GM18907 (cell line): ENCODE measurements at regions not wholly inside any gene's neighbourhood (a gene's known extent, or its start where the extent isn't known, plus 50 kb on each side); places are given as distances from the start of the nearest gene placed in this dataset.
"Not testable (repeated sequence)": the region's sequence is repeated elsewhere in the genome, so short reads cannot be mapped to it uniquely, and the experiment has no call there.

ENCODE experiments used
- ATAC-seq: cut with Tn5 transposase; IDR thresholded peaks from one replicate; pipeline ENCODE4 v1.9.1; 2021; ENCODE audit warnings: mild to moderate bottlenecking, moderate library complexity; ENCODE audit not compliant: unreplicated experiment

GRCh38 chr7:24127930-24128329 is 156.1 kb upstream of the NPY start:
- no peak for ATAC-seq

GRCh38 chr7:24129597-24129996 is 154.4 kb upstream of the NPY start:
- no peak for ATAC-seq

GRCh38 chr7:24130631-24131030 is 153.4 kb upstream of the NPY start:
- no peak for ATAC-seq

GRCh38 chr7:24133691-24134090 is 150.3 kb upstream of the NPY start:
- peak; percentile 32 for ATAC-seq

- ATAC-seq, result no peak
Observed at GRCh38 chr7:24134535-24134934, 149.5 kb upstream of the NPY start.

- ATAC-seq, result peak; percentile 84
Observed at GRCh38 chr7:24135003-24135817, 148.8 kb upstream of the NPY start.

GRCh38 chr7:24137338-24137737 is 146.7 kb upstream of the NPY start:
- no peak for ATAC-seq

GRCh38 chr7:24138343-24138742 is 145.6 kb upstream of the NPY start:
- no peak for ATAC-seq

- no peak for ATAC-seq
Observed at GRCh38 chr7:24140001-24140400, 144.0 kb upstream of the NPY start.

GRCh38 chr7:24141874-24142509 is 142.0 kb upstream of the NPY start:
- ATAC-seq, result no peak

GRCh38 chr7:24143547-24143946 is 140.4 kb upstream of the NPY start:
- no peak for ATAC-seq

GRCh38 chr7:24151944-24152343 is 132.0 kb upstream of the NPY start:
- ATAC-seq, result no peak

GRCh38 chr7:24152356-24152755 is 131.6 kb upstream of the NPY start:
- no peak for ATAC-seq

GRCh38 chr7:24152877-24153472 is 131.0 kb upstream of the NPY start:
- no peak for ATAC-seq

GRCh38 chr7:24157666-24158065 is 126.3 kb upstream of the NPY start:
- ATAC-seq, result no peak

- no peak for ATAC-seq
Observed at GRCh38 chr7:24158975-24159374, 125.0 kb upstream of the NPY start.

- ATAC-seq, result no peak
Observed at GRCh38 chr7:24164401-24164800, 119.6 kb upstream of the NPY start.

GRCh38 chr7:24169077-24169624 is 114.8 kb upstream of the NPY start:
- no peak for ATAC-seq

- not testable (repeated sequence) for ATAC-seq
Observed at GRCh38 chr7:24171951-24172350, 112.0 kb upstream of the NPY start.

- no peak for ATAC-seq
Observed at GRCh38 chr7:24172856-24173255, 111.1 kb upstream of the NPY start.

GRCh38 chr7:24175603-24176002 is 108.4 kb upstream of the NPY start:
- ATAC-seq, result no peak
